DMS153 (cell line): ENCODE measurements at regions not wholly inside any gene's neighbourhood (a gene's known extent, or its start where the extent isn't known, plus 50 kb on each side); places are given as distances from the start of the nearest gene placed in this dataset.

Experiments
- DNase-seq: peaks from one replicate; lab custom pipeline; 2025; lab: John Stamatoyannopoulos, UW

DNA sequence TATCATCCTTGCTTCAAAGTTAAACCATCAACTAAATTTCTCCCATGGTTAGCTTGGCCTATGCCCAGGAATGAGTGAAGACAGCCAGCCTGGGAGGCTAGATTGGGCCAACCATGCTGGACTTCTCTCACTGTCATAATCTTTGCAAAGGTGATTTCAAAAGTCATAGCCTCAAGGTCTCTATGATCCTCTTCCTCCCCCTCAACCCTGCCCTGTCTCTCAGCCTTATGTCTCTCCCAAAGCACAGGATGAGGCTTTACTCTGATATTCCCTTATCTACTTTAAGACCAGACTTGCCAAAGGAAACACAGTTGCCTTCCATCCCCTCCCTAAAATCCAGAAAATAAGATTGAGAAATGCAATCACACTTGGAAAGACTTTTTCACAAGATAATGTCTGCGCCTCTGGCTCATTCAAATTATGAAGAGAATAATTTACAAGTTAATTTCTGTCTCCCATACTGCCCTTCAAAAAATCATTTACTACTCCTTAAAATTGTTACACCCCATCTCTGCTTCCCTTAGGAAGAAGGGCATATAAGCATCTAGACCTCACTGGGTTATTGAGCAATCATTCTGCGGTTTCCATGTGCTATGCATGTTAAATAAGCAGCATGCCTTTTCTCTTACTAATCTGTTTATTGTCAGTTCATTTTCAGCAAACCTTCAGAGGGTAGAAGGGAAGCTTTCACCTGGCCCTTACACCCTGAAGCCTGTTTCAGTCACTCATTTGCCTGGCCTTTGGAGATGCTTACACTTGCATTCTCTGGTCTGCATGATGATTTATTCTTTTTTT, 113.8 kb upstream of the ANKRD55 start:
- no peak for DNase-seq

DNA sequence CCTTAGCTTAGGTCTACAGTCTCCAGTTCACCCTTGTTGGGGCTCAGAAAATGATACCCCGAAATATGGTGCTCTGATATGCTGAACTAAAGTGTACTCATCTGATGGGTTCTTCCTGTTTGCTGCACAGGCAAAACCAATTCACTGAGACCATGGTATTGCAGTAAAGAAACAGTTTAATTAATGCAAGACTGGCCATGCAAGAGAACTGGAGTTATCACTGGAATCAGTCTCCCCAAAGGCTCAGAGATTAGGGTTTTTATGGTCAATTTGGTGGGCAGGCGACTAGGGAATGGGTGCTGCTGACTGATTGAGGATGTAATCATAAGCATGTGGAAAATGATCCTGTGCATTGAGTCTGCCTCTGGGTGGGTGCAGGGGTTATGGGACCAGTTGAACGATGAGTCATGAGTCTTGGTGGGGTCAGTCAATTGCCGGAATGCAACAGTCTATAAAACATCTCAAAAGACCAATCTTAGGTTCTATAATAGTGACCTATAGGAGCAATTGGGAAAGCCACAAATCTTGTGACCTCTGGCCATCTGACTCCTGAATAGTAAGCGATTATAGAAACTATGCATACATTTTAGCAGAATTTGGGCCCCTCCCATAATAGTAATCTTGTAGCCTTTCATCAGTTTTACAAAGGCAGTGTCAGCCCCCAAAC, 113.0 kb upstream of the ANKRD55 start:
- DNase-seq, result no peak

DNA sequence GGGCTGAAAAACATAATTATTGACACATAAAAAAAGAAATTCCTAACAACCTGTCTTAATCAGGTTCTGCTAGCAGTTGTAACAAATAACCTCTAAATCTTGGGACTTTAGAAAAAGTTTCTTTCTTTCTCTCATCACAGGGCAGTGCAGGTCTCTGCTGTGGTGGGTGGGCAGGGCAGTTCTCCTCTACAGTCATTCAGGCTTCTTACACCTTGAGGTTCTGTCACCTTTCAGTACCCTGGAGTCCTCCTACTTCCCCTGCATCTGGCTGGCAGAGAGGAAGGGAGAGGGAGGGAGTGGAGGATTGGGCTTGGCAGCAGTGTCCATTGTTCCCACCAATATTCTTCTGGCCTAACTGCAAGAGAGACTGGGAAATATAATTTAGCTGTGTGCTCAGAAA, 112.2 kb upstream of the ANKRD55 start:
- no peak for DNase-seq

DNA sequence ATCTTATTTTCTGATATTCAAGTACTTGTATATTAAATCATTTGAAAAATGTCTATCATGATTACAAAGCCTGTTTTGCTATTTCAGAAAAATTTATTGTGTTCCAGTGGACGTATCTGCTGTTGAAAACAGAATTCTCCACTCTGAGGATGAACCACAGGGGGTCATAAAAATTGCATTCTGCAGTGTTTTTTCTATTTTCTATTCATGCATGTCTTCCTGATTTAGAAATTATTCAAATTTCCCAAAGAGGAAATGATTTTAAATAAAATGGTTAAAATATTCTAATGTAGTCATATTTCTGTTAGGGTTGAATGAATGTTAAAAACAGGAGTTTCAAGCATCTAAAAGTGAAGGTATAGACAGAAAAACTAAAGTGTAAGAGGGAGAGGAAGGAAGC, 111.5 kb upstream of the ANKRD55 start:
- DNase-seq, result no peak

DNA sequence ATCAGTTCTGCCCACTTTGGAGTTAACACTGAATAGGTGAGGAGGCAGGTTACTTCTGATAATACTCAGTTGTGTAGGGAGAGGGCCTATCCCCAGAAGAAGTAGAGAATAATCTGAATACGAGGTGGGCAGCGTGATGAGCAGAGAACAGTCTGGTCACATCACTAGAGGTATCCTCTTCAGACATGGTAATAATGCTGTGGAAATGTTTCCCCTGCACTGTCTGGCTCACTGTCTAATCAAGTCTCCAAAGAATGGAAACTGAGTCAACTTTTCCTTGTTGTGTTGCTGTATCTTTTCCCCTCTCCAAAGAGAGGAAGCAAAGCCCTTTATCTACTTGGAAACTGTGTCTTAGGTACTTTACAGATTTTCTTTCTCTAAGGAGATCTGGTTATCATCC, 110.9 kb upstream of the ANKRD55 start:
- DNase-seq, result no peak

DNA sequence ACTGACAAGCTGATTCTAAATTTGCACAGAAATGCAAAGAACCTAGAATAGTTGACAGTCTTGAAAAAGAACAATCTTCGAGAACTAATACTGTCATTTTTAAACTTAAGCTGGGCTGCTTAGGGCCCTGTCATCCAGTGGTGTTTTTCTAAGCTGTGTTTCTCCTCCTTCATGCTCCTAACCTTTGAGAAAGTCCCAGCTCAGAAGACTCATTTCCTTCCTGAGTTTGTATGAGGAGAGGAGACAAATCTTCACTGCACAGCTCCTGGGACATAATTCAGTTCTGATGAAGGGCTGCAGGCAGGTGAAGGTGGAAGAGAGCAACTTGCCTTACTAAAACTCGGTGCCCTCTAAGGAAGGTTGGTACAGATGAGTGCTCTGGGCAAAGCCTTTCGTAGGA, 109.5 kb upstream of the ANKRD55 start:
- no peak for DNase-seq

DNA sequence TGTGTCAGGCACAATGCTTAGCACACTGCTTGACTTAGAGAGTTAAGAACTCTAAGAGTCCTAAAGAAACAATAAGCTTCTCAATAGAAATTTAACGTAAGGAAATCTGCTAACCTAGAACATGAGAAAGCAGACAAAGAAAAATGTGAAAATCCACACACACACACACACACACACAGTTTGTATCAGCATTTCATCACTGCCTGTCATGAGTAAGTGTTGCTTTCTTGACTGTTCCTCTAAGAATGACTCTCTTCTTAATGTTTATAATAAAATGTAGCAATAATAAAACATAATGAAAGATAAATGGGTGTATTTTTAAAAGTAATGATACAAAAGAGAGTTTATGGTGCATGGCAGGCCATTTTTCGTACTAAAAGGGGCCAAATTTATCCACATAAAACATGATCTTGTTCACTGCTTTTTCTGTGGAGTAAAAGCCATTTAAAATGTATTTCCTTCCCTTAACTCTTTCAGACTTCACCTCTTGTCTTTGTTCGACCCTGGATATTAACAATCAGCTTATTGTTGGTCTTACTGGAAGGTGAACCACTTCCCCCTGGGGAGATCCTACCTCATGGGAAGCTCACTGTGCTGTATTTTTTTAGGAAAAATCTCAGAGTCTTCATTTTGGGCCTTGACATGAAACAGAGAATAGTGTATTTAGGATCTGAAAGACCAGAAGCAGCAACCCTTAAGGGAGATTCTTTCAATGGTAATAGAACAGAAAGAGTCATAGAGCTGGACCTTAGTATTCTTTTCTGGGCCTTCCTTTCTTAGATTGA, 107.3 kb upstream of the ANKRD55 start:
- no peak for DNase-seq

DNA sequence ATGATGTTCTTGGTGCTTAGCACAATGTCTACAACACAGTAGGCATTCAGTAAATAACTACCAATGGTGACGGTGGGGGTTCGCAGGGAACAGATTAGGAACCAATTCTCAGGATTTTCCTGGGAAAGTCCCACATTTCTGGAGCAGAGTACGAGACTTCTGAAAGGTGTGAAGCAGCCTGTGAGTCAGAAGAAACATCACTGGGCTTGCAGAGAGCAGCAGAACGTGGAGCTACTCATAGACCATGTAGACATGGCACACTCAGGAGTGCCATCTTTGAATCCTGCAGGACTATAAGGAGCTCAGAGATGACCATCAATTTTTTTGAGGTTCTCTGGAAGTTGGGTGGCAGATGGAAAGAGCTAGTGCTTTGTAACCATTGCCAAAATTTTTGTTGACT, 106.6 kb upstream of the ANKRD55 start:
- no peak for DNase-seq

DNA sequence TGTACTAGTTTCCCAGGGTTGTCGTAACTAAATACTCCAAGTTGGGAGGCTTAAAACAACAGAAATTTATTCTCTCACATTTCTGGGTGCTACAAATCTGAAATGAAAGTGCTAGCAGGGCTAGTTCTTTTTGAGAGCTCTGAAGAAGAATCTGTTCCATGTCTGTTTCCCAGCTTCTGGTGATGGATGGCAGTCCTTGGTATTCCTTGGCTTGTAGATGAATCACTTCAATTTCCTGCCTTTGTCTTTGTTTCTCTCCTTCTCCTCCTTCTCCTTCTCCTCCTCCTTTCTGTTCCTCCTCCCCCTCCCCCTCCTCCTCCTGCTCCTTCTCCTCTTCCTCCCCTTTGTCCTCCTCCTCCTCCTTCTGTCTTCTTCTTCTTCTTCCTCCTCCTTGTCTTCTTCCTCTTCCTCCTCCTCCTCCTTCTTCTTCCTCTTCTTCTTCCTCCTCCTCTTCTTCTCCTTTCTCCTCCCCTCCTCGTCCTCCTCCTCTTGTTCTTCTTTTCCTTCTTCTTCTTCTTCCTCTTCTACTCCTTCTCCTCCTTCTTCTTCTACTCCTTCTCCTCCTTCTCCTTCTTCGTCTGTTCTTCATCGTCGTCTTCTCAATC, 104.7 kb upstream of the ANKRD55 start:
- DNase-seq, result no peak

DNA sequence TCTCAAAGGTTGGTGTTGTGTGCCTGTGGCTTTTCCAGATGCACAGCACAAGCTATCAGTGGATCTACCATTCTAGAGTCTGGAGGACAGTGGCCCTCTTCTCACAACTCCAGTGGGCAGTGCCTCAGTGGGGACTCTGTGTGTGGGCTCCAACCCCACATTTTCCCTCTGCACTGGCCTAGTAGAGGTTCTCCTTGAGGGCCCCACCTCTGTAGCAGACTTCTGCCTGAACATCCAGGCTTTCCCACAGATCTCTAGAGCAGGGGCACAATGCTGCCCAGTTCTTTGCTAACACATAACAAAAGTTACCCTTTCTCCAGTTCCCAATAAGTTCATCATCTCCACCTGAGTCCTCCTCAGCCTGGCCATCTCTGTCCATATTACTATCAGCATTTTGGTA, 102.1 kb upstream of the ANKRD55 start:
- no peak for DNase-seq

DNA sequence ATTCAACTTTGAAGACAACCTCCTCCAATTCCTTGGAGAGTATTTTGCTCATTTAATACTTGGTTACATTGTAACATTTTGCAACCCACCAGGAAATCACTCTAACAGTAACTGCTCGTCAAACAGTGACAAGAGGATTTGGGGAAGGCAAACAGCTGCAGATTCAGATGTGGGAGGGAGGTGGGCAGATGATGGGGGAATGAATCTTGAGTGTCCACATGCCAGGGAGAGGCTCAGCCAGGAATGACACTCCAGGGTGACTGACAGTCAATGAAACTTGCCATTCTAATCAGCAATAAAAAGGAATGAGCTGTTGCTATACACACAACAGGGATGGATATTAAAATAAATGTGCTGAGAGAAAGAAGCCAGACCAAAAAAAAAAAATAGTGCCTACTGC, 97.7 kb upstream of the ANKRD55 start:
- no peak for DNase-seq

DNA sequence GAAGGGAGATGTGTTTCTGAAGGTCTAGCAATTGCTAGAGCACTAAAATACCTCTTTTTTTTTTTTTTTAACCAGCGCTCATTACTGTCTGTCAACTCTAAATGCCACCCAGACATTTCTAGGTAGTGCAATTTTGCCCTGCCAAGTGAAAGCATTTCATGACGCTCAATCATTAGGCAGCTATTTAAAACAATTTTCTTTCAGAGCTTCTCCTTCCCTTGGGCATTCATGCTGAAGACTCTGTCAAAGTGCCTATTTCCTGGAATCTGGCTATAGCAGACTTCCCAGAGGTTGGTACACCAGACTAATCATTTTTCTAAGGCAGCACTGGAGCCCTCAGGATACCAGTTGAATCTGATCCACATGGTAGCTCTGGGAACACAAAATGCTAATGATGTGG, 97.0 kb upstream of the ANKRD55 start:
- no peak for DNase-seq

DNA sequence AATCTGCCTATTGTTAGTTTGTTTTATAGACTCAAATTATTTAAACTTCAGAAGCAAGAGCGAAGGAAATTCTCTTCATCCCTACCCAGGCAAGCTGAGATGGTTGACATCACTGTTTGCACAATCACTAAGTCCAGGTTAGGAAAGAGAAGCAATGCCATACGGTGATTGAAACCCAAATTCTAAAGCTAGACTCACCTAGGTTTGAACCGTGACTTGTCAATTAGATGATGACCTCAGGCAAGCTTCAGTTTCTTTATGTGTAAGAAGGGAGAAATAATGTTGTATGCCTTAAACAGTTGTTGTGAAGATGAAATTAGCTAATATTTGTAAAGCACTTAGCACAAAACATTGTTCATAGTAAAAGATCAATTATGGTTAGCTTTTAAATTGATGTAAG, 96.5 kb upstream of the ANKRD55 start:
- no peak for DNase-seq

DNA sequence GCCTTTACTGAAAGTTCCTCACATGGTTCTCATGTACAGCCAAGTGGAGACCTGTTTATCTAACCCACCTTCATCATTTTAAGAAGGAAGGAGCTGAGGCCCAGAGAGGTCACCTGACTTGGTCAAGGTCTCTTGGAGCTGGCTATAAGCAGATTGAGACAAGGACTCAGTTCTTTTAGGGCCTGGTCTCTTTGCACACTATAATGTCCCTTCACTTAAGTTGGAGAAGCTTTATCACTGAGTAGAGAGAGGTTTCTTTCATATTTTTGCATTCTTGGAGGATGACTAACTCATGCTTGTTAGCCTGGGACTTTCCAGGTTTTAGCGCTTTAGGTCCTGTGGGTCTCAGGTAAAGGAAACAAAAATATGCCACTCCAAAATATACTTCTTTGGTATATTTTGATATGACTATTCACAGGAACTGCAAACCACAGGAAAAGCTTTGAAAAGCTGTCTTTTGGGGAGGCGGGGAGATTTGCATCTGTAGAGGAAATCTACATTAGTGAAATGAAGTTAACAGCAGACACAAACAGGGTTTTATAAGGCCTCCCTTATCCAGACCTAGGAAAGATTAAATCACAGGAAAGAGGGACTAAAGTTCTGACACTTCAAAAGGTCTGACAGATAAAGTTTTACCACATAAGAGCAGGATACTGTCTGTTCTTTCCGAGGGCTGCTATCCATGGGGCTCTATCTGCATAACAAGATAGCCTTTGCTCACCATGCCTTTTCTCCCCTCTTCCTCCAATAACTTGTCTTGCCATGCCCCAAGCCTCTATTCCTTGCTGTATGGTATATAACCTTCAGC, 95.8 kb upstream of the ANKRD55 start:
- no peak for DNase-seq

DNA sequence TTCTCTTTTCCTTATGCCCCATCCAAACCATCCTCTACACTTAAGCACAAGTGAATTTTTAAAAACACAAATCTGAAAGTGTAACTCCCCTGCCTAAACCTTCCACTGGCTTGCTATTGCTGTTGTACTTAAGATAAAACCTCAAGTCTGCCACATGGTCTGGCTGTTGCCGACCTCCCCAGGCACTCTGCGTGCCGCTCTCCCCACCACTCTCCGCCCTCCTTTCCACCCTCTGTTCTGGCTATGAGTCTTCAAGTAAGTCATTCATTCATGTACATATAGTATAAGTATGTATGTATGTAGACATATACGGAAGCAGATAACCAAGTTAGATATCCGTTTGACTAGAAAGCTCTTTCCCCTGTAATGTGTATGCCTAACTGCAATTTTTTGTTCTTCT, 94.7 kb upstream of the ANKRD55 start:
- DNase-seq, result no peak

DNA sequence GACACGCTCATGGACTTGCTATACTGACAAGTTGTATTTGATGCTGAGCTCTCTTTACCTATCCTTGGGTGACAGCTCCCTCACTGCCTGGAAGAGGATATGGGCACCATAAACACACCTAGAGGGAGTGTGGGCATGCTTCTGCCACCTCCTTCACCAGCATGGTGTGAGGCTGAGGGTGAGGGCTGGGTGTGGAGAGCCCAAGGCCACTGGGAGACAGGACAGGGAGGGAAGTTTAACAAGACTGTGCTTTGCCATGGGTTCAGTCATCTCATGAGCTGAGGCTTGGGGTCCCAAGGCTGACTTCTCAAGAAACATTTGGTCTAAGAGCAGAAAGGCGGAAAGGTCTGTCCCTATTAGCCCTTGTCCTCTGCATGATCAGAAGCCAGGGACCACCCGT, 93.6 kb upstream of the ANKRD55 start:
- no peak for DNase-seq

DNA sequence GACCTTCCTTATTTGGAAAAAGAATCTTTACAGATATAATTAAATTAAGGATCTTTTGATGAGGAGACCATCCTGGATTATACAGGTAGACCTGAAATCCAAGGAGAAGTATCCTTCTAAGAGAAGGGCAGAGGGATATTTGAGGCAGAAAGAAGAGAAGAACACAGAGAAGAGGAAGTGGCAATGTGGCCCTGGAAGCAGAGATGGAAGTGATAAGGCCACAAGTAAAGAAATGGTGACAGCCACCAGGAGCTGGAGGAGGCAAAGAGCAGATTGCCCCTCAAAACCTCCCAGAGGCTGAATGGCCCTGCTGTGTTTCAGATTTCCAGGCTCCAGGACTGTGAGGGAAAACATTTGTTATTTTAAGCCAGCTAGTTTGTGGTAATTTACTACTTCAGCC, 93.0 kb upstream of the ANKRD55 start:
- DNase-seq, result no peak

DNA sequence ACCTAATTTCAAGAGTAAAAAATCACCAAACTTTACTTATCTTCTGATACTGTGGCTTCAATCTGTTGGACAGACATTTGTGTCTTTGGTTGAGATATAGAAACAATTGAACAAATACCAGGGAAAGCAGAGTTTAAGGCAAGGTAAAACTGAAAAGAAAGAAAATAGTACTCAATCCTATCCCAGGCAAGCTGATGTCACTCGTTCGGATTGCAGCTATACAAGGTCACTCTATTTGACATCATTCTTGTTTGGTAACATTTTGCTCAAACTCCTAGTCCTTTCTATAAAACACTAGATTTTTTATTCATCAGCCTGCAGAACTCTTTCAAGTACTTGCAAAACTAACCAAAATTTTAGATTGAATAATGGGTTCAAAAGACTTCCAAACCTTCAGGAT, 91.9 kb upstream of the ANKRD55 start:
- DNase-seq, result no peak

DNA sequence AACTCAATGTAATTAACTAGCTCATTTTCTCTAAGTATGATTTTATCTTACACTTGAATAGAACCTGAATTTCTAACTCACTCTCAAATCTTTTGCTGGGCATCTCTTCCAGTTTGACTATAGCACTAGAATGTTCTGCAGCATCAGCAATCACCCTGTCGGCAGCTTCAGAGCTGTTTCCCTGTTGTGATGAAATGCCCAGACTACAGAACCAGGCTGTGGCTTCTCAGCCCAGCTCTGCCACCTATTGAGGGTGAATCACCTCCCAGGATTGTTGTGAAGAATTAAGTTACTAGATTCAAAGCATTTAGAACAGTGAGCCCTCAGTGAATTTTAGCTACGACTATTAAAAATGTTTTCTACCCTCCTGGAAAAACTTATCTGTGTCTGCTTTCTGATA, 90.4 kb upstream of the ANKRD55 start:
- no peak for DNase-seq

DNA sequence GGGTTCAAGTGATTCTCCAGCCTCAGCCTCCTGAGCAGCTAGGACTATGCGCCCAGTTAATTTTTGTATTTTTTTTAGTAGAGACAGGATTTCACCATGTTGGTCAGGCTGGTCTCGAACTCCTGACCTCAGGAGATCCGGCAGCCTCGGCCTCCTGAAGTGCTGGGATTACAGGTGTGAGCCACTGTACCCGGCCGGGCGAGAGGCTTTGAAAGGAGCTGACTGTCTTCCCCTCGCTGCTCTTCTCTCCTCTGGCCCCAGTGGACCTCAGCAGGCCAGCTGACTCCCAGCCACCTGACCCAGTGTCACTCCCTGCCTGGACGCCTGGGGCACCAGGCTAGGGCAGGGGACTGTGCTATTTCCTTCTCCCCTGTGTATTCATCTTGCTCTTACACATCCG, 89.5 kb upstream of the ANKRD55 start:
- no peak for DNase-seq

DNA sequence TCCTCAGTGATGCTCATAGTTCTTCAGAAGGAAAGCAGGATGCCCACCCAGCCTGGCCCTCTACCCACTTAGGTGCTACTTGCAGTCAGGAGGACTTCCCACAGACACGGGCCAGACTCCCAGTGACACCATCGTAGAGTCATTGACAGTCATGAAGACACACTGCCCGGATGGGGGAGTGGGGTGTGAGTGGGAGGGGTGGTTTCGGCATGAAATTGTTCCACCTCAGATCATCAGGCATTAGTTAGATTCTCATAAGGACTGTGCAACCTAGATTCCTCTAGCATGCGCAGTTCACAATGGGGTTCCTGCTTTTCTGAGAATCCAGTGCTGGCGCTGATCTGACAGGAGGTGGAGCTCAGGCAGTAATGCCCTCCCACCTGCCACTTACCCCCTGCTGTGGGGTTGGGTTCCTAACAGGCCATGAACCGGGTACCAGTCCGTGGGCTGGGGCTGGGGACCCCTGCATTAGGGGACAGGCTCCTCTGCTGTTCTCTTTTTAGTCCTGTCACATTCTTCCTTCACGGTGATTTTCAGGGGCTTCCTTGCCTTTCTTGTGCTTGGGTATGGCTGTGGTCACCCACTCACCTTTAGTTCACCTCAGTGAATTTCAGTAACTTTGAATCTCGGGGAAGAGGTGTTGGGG, 88.2 kb upstream of the ANKRD55 start:
- DNase-seq, result no peak
